ENCODE measurements at regions not wholly inside any gene's neighbourhood (a gene's known extent, or its start where the extent isn't known, plus 50 kb on each side); places are given as distances from the start of the nearest gene placed in this dataset.

DNA sequence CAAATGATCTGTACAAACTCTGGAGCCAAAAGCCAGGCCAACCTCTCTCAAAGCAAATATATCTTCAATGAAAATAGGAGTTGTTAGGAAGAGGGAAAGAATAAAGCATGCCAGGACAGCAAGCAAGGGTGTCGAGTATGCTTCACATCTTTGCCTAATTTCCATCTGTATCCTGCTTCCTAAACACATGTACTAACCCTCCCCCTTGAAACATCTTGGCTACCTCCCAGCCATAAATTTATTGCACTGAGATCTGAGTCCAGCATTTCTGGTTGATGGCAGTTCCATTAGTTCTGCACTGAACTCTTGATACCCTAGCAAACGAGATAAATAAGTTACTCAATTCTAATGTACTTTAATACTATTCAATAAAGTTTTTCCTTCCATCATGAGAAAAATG is 430.5 kb upstream of the TRAM1L1 start:
- H3K27ac Mint-ChIP-seq (ENCODE audit: unreplicated experiment) = no peak overlapping the region
- intact Hi-C loops (cut with micrococcal nuclease; ENCODE audit: unreplicated experiment) = no loop called here
- H3K4me3 Mint-ChIP-seq (ENCODE audit: unreplicated experiment) = no peak overlapping the region
- H3K36me3 Mint-ChIP-seq (ENCODE audit: insufficient read depth, unreplicated experiment) = no peaks in the 10 kb centered on the region
- H3K4me1 Mint-ChIP-seq (ENCODE audit: low read depth, unreplicated experiment) = no peaks in the 10 kb centered on the region
- Histone ChIP-seq H3K9me3 (0 out of 2 replicates have a peak, but pooled peaks cover 3% of the 10 kb centered on the region), H3K4me3 (ENCODE audit: low read depth, low read length) (no peak overlapping the region), H3K27me3 (replicated peaks; ENCODE audit: control insufficient read depth, insufficient read depth, low read length) (no peaks in the 10 kb centered on the region), H3K36me3 (ENCODE audit: control insufficient read depth, insufficient read depth, low read length) (no peaks in the 10 kb centered on the region), H3K4me1 (no peaks in the 10 kb centered on the region)
- peaks cover 8% of the 10 kb centered on the region for H3K9me3 Mint-ChIP-seq (ENCODE audit: unreplicated experiment)
- POLR2A ChIA-PET = no interaction called here
- BruUV-seq (replicated peaks) = no TSS peak
- DNase-seq = no peak
- CTCF ChIA-PET = no interaction called here
- TF ChIP-seq, protein P1, sequence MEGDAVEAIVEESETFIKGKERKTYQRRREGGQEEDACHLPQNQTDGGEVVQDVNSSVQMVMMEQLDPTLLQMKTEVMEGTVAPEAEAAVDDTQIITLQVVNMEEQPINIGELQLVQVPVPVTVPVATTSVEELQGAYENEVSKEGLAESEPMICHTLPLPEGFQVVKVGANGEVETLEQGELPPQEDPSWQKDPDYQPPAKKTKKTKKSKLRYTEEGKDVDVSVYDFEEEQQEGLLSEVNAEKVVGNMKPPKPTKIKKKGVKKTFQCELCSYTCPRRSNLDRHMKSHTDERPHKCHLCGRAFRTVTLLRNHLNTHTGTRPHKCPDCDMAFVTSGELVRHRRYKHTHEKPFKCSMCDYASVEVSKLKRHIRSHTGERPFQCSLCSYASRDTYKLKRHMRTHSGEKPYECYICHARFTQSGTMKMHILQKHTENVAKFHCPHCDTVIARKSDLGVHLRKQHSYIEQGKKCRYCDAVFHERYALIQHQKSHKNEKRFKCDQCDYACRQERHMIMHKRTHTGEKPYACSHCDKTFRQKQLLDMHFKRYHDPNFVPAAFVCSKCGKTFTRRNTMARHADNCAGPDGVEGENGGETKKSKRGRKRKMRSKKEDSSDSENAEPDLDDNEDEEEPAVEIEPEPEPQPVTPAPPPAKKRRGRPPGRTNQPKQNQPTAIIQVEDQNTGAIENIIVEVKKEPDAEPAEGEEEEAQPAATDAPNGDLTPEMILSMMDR (IDR thresholded peaks at IDR 0.05; ENCODE audit: insufficient read depth in 1 of 2, low read depth in 1 of 2, low read length in 1 of 2, severe bottlenecking in 1 of 2, unreplicated experiment in 1 of 2) = no peak
- no peaks in the 10 kb centered on the region for H3K27me3 Mint-ChIP-seq (ENCODE audit: insufficient read depth, unreplicated experiment)

DNA sequence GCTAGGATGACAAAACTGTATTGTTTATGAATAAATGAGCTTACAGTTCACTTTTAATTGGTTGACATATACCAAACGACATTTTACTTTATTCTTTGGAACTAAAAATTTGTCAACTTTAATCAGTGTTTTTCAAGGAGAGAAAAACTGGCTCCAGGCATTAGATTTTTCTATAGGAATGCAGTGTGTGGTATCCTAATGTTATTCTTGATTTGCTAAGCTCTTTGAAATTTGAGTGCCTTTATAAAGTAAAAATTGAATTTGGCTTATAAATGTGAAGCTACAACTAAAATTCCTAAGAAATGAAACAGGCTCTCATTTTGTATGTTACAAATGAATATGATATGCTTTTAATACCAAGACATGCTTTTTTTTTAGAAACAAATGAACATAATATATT is 442.2 kb upstream of the TRAM1L1 start:
- BruUV-seq (replicated peaks) = no TSS peak
- Mint-ChIP-seq H3K9me3 (ENCODE audit: unreplicated experiment) (no peaks in the 10 kb centered on the region), H3K27me3 (ENCODE audit: insufficient read depth, unreplicated experiment) (no peaks in the 10 kb centered on the region), H3K4me3 (ENCODE audit: unreplicated experiment) (no peak overlapping the region), H3K36me3 (ENCODE audit: insufficient read depth, unreplicated experiment) (no peaks in the 10 kb centered on the region), H3K27ac (ENCODE audit: unreplicated experiment) (no peak overlapping the region), H3K4me1 (ENCODE audit: low read depth, unreplicated experiment) (no peaks in the 10 kb centered on the region)
- no peak overlapping the region for H3K4me3 ChIP-seq (ENCODE audit: low read depth, low read length)
- no peaks in the 10 kb centered on the region for H3K27me3 ChIP-seq (replicated peaks; ENCODE audit: control insufficient read depth, insufficient read depth, low read length)
- H3K9me3 ChIP-seq = no peaks in the 10 kb centered on the region
- CTCF ChIA-PET = no interaction called here
- H3K36me3 ChIP-seq (ENCODE audit: control insufficient read depth, insufficient read depth, low read length) = no peaks in the 10 kb centered on the region
- intact Hi-C loops (cut with micrococcal nuclease; ENCODE audit: unreplicated experiment) = no loop called here
- TF ChIP-seq, protein P1 (IDR thresholded peaks at IDR 0.05; ENCODE audit: insufficient read depth in 1 of 2, low read depth in 1 of 2, low read length in 1 of 2, severe bottlenecking in 1 of 2, unreplicated experiment in 1 of 2) = no peak
- POLR2A ChIA-PET = no interaction called here
- DNase-seq = no peak
- no peaks in the 10 kb centered on the region for H3K4me1 ChIP-seq

DNA sequence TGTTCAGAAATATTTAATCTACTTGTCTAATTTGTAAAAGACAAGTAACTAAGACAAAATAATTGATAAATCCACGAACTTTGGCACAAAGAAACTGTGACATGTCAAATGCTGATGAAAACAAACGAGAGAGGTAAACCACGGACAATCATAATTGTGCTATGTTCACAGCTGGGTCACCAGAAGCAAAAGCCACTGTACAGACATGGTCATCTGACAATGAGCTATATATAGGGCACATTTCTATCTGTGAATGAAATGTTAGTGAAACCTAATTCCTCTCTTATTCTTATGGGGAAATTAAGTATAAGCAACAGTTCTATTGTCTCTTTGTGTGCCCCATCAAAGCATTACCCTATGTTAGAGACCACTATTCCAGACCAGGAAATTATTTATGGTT is 444.0 kb upstream of the TRAM1L1 start:
- Histone ChIP-seq H3K36me3 (ENCODE audit: control insufficient read depth, insufficient read depth, low read length) (no peaks in the 10 kb centered on the region), H3K4me3 (ENCODE audit: low read depth, low read length) (no peak overlapping the region), H3K27me3 (replicated peaks; ENCODE audit: control insufficient read depth, insufficient read depth, low read length) (no peaks in the 10 kb centered on the region), H3K9me3 (no peaks in the 10 kb centered on the region), H3K4me1 (no peaks in the 10 kb centered on the region)
- no peaks in the 10 kb centered on the region for H3K36me3 Mint-ChIP-seq (ENCODE audit: insufficient read depth, unreplicated experiment)
- H3K4me1 Mint-ChIP-seq (ENCODE audit: low read depth, unreplicated experiment) = no peaks in the 10 kb centered on the region
- no peaks in the 10 kb centered on the region for H3K9me3 Mint-ChIP-seq (ENCODE audit: unreplicated experiment)
- peaks cover 3% of the 10 kb centered on the region for H3K27me3 Mint-ChIP-seq (ENCODE audit: insufficient read depth, unreplicated experiment)
- CTCF ChIA-PET = no interaction called here
- POLR2A ChIA-PET = no interaction called here
- H3K27ac Mint-ChIP-seq (ENCODE audit: unreplicated experiment) = no peak overlapping the region
- H3K4me3 Mint-ChIP-seq (ENCODE audit: unreplicated experiment) = no peak overlapping the region
- no TSS peak for BruUV-seq (replicated peaks)
- TF ChIP-seq, protein P1 (IDR thresholded peaks at IDR 0.05; ENCODE audit: insufficient read depth in 1 of 2, low read depth in 1 of 2, low read length in 1 of 2, severe bottlenecking in 1 of 2, unreplicated experiment in 1 of 2) = no peak
- DNase-seq = no peak
- intact Hi-C loops (cut with micrococcal nuclease; ENCODE audit: unreplicated experiment) = no loop called here
